HG02840 (cell line): ENCODE measurements at regions not wholly inside any gene's neighbourhood (a gene's known extent, or its start where the extent isn't known, plus 50 kb on each side); places are given as distances from the start of the nearest gene placed in this dataset.

Experiments used
- ATAC-seq: cut with Tn5 transposase; IDR thresholded peaks from one replicate; pipeline ENCODE4 v1.9.1; 2021; ENCODE audit warnings: mild to moderate bottlenecking, moderate library complexity, moderate number of reproducible peaks; ENCODE audit not compliant: unreplicated experiment, low FRiP score

GRCh38 chr6:14804001-14804784 is 441.7 kb upstream of the JARID2 start:
- ATAC-seq: no peak

- ATAC-seq: no peak
Observed at GRCh38 chr6:14804785-14805210, 441.1 kb upstream of the JARID2 start.

GRCh38 chr6:14806101-14806500 is 439.8 kb upstream of the JARID2 start:
- no peak for ATAC-seq

GRCh38 chr6:14807130-14807529 is 438.7 kb upstream of the JARID2 start:
- ATAC-seq: no peak

- no peak for ATAC-seq
Observed at GRCh38 chr6:14807971-14808370, 437.9 kb upstream of the JARID2 start.

DNA sequence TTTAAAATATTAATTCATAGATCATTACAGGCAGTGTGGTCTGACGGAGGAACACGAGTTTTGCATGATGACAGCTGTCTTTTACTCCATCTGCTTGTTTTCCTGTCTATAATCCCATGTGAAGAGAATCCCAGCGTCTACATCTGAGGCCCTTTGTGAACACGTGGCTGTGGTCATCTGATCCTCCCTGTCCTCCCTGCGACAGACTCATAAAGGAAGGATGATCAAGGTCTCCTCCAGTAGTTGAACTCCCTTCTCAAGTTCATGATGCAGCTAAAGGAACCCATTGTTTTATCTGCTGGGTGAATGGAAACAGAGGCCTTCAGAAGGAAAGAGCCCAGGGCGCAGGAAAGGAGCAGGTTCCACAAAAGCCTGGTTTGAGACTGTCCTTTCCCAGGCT is 435.8 kb upstream of the JARID2 start:
- no peak for ATAC-seq

GRCh38 chr6:14811775-14812428 is 434.0 kb upstream of the JARID2 start:
- no peak for ATAC-seq

GRCh38 chr6:14814016-14814415 is 431.9 kb upstream of the JARID2 start:
- ATAC-seq: no peak

DNA sequence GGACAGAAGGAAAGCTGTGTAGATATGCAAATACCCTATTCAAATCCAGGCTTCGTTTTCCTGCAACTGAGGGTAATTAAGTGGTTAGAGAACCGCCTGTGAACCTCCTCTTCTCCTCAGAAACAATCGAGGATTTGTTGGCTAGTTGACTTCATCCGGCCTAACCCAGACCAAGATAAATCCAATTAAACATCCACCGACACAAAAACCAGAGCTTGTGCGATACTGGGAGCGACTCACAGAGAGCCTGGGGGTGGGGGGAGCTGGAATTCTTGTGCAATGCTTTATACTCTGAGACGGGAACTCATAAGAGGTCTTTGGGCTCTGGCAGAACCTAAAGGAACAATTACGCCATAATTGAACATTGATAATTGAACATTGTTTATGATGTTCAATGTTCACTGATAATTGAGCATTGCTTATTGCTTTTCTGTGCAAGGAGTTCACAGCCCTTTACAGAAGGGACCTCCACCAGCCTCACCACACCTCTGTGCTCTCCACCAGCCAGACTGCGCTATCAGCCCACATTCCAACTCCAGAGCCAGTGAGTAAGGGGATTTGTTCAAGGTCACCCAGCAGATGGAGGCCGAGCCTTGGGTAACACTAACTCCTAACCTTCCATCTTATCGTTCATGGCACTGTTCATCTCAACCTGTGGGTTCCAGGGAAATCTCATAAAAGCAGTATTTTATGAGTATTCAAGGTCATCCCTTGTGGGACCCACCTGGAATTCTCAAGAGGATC is 429.6 kb upstream of the JARID2 start:
- no peak for ATAC-seq

DNA sequence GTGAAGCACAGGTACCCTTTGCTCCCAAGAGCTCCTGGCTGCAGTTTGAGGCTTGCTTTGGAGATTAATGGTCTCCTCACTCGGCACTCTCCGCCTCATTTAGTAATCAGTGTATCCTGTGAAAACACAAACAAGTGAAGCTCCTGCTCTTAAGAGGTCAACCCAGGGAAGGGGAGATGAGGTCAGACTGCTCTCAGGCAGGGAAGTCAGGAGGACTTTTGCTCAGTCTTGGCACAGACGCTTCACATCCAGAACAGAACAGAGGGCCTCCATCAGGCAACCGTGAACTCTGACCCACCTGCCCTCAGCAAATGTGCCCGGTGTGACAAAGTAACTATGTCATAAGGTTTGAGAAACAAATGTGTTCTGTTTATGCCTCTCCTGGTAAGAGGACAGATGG is 428.8 kb upstream of the JARID2 start:
- ATAC-seq: no peak

DNA sequence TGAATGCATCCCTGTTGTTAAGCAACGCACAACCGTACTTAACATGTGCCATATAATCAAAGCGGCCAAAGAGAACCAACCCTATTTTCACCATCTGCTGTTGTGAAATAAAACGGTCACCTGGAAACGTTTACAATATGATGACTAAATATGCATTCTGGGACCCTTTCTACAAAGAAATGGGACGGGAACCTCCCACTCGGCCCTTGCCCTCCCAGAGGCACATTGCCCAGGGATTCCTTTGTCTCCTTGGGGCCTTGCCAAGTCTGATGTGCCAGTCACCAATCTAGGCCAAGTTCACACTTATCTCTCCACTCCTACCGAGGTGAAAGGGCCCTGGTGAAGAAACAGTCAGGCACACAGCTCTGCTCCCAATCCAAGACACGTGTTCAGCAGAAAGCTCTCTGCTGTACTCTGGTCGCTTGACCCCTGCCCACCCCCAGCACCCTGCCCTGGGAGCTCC is 427.4 kb upstream of the JARID2 start:
- no peak for ATAC-seq

GRCh38 chr6:14819001-14819400 is 426.9 kb upstream of the JARID2 start:
- ATAC-seq: no peak

GRCh38 chr6:14819840-14820420 is 425.9 kb upstream of the JARID2 start:
- ATAC-seq: no peak

DNA sequence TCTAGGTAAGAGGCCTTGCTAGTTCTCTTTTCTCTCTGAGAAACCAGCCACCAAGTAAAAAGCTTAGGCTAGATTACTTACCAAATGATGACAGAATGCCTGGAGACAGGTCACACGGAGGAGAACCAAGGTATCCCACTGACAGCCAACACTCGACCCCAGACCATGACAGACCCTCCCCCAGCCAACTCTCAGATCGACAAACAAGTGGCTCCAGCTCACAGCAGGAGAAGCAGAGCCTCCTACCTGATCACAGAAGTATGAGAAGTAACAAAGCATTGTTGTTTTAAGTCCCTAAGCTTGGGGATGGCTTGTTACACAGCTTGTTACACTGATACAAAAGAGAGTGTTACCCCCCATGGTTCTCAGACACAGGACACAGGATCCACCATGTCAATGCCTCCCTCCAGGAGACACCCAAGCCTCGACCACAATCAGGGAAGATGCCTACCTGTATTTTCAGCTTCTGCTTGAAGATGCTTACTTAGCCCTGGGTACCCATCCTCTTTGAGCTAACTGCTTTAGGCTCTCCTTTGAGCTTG is 423.8 kb upstream of the JARID2 start:
- no peak for ATAC-seq

- no peak for ATAC-seq
Observed at GRCh38 chr6:14822679-14823078, 423.2 kb upstream of the JARID2 start.

DNA sequence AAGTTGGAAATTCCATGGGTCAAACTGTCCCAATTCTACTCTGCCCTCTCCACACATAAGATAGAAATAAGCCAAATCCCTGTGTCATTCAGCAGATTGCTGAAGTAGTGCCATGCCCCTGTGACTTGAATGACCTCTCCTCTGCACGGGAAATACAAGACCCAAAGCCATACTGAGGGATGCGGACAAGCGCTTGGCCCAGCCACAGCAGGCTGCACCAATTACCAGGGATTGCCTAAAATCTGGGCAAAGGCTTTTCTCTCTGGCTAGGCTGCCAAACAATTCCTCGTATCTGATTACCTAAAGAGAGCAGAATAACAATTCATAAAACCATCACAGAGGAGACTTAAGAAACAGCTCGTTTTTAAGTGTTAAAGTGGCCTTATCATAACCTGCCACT is 421.8 kb upstream of the JARID2 start:
- ATAC-seq: no peak

- no peak for ATAC-seq
Observed at GRCh38 chr6:14824484-14825275, 421.2 kb upstream of the JARID2 start.

DNA sequence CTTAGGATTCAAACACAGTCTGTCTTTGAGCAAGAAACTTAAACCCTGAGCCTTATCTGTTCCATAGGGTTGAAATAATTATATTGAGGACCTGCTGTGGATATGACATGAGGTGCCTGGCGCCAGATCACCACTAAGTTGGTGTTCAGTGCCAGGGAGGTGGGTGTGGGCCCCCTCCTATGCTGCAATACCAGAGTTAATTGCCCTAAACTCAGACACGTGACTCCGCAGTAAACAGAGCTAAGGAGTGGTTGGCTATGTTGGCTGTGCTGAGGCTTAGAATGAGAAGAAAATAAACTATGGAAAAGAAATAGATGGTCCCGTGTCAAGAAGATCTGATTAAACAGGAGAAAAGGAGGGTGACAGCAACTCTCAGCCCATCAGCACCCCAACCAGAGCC is 419.4 kb upstream of the JARID2 start:
- ATAC-seq: no peak

- no peak for ATAC-seq
Observed at GRCh38 chr6:14827354-14827753, 418.5 kb upstream of the JARID2 start.

- ATAC-seq: no peak
Observed at GRCh38 chr6:14828201-14828611, 417.7 kb upstream of the JARID2 start.
